ENCODE measurements at regions not wholly inside any gene's neighbourhood (a gene's known extent, or its start where the extent isn't known, plus 50 kb on each side); places are given as distances from the start of the nearest gene placed in this dataset.

DNA sequence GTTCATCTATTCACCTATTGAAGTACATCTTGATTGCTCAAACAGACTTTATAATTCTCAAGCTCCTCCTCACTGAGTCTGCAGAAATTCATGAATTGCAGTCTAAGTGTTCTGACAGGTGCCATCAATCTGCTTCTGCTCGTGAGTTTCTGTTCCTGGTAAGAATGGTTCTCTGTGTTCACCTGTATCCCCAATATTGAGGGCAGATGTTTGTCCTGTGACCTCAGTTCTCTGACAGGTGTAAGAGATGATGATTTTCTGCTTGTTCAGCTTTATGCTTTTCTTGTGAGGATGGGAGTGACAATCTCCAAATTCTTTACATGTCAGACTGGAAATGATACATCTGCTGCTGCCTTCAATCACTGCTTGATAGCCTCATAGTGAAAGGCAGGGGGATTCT, 736.9 kb upstream of the COBL start:
- no peak for DNase-seq (ENCODE audit: low read depth)

DNA sequence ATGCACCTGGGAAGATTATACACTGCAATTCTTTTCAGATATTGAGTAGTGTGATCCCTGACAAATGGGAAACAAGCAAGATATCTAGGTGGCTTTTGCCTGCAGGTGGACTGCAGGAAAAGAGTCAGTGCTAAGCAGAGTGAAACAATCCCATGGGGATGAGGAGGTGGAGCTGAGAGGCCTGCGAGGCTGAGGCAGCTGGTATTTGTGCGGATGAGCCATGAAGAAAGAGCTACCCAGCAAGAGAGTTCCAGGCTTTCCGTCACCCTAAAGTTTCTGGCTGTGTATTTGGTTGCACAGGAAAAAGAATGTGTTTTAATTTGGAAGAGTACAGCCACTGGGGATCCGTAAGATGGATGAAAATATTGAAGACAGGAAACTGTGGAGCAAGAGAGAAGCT, 714.1 kb upstream of the COBL start:
- DNase-seq (ENCODE audit: low read depth): no peak

DNA sequence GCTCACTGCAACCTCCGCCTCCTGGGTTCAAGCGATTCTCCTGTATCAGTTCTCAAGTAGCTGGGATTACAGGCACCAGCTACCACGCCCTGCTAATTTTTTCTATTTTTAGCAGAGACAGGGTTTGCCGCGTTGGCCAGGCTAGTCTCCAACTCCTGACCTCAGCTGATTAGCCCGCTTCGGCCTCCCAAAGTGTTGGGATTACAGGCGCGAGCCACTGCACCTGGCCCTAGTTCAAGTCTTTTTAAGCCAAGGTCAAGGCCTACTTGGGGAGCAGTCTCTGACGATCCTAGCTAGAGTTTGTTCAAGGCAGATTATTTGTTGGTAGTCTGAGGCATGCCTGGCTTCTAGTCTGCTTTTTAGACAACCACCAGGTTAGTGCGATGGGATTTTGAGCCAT, 709.5 kb upstream of the COBL start:
- DNase-seq (ENCODE audit: low read depth): no peak

DNA sequence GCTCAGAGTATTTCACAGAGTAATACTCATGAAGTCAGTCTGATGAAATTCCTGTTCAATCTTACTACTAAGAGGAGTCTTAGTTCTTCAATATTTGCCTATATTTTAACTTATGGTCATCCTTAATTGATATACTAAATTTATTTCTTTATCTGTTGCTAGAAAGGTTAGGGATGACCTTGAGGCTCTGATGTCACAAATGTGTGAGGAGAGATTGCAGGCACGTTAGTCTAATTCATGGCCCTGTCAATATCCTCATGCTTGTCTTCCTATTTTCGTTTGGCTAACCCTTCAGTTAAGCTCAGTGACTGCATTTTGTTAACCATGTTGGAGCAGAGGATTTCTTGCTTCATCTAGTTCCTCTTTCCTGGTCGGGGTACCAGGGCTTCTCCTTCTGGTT, 704.7 kb upstream of the COBL start:
- DNase-seq (ENCODE audit: low read depth): no peak

DNA sequence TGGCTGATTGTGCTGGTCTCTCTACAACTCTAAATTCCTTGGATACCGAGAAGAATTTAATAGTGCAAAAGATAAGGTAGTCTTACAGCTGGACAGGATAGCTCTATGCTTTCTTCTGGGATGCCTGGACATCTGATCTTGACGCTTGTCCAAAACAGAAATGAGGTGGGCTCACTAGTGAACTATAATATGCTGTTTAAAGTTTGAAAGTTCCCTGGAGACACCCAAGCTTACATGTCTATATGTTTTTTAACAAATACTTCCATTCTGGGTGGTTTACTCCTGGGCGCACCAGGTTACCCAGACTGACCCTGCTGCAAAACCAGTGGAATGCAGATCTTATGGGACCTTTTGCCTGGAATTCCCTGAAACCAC, 702.1 kb upstream of the COBL start:
- DNase-seq (ENCODE audit: low read depth): no peak

DNA sequence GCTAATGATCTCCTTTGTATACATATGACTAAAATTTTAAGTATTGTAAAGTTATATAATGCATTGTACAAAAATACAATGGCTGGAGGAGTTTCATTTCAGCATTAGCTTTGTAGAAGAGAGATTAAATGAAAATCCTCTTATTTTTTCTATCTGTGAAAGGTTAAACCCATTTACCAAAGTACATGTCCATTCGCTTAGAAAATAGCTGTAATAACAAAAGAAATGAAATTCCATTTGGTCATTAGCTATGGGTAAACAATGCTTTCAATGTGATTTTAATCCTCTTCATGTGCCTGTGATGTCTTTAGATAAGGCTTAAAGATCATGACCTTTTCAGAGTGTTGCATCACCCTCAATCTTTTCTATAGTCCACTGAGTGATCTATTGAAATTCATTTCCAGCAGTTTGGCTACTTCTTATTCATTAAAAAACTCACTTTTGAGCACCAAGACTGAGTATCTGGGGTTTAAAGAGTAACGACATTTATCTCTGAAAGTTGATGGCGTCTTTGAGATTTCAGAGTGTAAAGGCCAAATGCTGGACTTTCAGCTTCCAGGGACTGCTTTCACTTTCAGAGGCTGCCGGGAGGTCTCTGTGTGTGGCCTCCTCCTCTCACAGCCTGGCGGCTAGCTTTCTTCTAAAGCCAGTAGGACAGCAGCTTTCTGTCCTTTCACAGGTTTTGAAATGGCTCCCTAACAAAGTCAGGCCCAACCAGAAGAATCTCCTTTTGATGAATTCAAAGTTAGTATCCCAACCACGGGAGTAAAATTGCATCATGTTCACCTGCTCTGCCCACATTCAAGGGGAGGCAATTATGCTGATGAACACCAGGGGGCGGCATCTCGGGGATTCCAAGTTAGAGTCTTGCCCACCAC, 701.4 kb upstream of the COBL start:
- DNase-seq (ENCODE audit: low read depth): no peak

DNA sequence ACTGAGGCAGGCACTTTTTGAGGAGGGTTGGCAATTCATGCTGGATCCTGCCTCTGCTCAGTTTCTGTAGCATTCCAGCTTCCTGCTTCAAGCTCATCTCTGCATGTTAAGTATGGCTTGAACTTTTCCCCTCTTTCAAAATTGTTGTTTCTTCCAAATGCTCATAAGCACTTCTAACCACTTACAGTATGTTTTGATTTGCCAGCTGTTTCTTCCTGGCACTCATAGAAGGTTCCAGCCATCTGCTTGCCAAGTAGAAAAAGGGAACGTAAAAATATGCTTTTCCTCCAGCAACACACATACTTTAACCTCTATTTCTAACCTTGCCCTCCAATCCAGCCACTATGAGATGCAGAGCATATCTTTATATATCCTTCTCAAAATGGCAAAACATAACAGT, 692.6 kb upstream of the COBL start:
- DNase-seq (ENCODE audit: low read depth): no peak

DNA sequence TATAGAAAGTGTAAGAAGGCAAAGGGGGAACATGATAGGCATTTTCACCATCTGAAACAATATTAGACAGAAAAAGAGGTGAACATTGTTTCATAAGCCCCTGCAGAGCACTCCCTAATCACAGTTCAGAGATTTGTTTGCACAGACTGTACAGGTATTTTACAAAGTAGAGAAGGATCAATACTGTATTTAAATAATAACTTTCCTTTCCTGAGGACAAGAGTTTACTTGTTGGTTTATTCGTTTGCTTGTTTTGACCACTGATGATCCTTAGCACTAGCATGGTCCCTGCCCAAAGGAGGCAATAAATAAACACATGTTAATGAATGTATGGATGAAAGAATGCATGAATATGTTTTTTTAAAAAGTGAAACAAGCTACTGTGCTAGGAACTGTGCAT, 690.1 kb upstream of the COBL start:
- DNase-seq (ENCODE audit: low read depth): no peak

DNA sequence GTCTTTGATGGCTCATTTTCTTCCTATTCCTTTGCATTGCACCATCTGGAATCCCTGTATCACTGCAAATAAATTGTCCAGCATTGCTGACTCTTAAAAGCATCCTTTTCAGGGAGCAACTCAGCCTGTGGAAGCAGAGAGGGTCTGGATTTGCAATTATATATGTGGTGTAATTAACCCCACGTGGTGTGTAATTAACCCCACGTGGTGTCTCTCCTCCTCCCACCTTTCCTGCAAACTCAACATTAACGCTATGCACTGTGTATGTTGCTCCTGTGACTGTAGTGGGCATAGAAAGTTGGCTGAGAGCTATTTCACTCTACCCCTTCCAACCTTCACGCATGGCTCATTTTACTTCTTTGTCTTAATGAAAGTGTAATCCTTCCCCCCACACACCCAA, 689.0 kb upstream of the COBL start:
- no peak for DNase-seq (ENCODE audit: low read depth)

DNA sequence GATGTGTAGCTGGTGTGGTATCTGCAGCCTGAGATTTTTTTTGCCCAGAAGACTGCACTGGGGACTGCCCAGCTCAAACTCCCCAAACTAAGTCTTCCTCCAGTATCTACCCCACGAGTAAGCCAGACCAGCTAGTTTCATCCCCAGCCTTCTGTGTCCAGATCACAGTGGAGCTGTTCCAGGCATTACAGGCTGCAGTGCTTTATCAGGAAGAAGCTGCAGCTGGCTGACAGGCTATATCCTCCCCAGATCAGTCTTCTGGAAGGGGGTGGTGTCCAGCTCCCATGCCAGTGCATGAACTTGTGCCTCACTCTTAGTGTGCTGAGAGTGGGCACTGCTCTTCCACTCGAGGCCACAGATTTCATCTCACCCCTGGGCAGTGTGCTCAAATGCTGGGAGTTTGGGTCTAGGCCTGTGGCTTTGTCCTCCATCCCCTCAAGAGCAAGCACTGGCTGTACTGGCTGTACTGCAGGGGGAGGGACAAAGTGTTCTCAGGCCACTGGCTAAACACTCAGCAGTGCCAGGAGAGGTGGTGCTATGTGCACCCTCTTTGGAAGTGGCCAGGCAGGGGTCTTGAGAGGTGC, 679.1 kb upstream of the COBL start:
- DNase-seq (ENCODE audit: low read depth): no peak

DNA sequence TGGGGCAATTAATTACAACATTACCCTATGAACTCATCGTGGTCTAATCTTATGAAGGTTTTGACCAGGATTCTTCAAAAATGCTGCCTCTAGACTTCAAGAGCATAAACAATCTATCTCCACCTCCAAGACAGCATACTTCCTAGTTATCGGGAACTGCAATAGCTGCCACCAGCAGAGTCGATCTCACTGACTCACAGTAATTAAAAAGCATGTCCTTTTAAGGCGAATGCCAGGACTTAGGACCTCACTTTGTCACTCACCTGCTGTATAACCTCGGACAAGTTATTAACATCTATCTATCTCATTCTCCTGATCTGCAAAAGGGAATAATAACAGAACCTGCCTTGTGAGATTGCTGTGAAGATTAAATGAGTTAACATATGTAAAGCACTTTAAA, 666.0 kb upstream of the COBL start:
- no peak for DNase-seq (ENCODE audit: low read depth)

DNA sequence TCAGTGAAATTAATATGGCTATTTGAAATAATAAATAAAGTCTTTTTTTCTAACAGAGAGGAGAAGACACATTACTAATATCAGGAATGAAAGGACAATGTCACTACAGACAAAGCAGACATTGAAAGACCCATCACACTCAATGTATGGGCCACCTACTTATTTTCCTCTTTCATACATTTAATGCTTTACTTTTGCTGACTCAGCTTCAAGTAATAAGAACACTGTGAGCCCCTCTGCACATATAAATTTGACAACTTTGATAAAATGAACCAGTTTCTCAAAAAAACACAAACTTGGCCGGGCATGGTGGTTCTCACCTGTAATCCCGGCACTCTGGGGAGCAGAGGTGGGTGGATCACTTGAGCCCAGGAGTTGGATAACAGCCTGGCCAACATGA, 664.2 kb upstream of the COBL start:
- no peak for DNase-seq (ENCODE audit: low read depth)

DNA sequence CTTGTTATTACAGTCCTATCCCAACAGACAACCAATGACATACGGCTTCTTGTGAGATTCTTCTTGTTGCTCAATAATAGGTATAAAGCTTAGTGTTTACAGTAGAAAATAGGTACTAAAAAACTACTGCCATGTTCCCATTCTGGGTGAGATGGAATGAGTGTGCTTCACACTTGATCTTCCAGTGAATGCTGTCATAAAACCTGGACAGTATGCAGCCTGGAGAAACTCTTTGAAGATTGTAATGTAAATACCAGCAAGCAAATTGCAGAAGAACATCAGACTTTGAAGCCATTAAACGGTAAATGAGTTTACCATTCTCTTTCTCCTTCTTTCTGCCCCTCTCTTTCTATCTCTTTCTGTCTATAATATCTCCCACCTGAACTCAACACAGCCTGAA, 663.7 kb upstream of the COBL start:
- DNase-seq (ENCODE audit: low read depth): no peak

DNA sequence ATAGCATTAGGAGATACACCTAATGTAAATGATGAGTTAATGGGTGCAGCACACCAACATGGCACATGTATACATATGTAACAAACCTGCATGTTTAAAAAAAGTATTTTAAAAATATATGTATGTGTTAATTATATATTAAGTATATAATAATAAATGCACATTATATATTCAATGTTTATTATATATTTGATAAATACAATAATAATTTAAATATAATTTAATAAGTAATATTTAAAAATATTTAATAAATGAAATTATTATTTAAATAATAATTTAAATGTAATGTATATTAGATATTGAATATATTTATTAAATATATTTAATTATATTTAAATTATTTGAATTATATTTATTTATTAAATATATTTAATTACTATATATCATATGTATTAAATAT, 661.3 kb upstream of the COBL start:
- no peak for DNase-seq (ENCODE audit: low read depth)

DNA sequence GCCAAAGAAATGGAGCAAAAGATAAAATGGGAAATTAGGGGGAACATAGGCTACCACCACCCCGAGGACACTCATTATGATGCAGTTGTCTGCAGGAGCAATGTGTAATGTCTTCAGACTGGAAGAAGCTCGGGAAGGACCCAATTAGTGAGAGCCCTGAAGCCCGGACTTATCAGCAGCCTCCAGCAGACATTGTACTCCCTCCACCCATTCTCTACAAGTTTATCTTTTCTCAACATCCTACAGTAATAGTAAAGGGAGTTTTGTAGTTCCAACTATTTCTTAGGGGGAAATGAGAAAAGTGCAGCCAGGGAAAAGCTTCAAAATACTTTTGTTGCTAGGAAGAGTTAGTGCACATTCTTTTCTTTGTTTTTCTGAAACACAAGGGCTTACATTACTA, 657.3 kb upstream of the COBL start:
- no peak for DNase-seq (ENCODE audit: low read depth)

DNA sequence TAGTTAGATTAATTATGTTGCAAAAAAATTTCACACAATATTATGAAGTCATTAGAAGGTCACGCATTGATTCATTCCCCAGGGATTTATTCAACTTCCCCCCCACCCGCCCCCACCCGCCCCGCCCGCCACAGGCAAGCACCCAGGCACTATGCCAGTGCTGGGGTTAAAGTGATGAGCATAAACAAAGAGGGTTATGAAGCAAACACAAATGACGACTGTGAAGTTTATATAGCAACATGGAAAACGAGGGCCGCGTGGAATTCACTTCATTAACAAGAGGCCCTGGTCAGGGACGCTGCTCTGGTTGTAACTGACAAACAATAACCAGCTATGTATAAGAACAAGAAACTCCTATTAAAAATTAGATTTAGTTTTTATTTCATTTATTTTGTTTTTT, 656.5 kb upstream of the COBL start:
- DNase-seq (ENCODE audit: low read depth): no peak

DNA sequence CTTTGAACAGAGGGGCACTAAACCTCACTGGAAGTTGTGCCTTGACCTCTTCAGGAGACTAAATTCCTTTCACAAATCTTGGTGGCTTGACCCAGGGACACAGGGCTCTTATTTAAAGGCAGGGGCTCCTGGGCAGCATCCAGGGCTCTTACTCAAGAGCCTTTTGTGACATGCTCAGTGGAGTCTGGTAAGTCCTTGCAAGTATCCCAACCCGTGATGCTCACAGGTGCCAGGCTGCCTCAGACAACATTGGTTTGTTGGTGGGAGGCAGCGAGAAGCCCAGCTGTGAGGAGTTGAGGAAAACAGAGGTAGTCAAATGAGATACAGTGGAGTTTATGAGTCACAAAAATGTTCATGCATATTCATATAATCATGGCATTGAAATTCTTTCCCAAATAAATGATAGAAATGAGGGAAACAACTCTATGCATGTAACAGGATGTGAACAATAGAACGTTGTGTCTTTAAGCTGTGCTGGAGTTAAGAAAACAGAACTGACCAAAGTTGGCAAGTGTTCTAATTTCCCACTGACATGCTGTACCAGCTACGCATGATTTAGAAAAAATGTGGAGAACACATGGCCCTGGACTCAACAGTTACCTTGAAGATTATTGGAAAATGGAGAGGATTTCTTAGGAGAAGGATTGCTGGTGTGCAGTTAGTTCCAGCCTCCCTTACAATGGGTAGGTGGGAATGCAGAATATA, 654.5 kb upstream of the COBL start:
- DNase-seq (ENCODE audit: low read depth): no peak

DNA sequence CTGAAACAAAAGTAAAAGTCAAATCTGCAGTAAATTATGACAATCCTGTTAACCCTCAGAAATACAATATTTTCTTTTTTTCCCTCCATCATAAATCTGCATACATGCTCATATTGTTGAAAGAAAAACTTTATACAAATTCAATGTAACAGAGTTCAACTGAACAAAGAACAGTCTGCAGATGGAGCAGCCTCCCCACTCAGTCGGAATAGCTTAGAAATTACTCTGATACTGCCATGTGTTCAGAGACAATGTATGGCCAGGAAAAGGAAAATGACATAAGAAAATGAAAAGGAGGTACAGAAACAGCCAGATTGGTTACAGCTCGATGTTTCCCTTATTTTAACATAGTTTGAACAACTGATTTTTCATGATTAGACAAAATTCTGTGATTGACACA, 651.9 kb upstream of the COBL start:
- no peak for DNase-seq (ENCODE audit: low read depth)

DNA sequence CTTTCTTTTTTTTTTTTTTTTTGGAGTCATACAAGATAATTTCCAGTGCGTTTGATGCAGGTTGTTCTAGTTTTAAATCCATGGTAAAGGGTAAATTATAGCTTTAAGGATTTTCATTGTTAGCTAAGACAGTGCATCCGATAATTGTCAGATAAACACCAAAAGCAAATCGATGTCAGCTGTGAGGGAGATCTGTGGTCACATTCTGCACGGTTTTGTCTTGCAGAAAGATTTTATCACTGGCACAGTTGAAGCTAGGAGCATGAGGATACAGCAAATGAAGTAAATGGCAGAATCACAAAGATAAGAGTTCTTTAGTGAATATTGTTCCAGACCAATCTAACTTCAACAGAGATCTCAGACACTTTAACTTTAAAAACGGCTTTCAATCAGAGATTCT, 648.8 kb upstream of the COBL start:
- no peak for DNase-seq (ENCODE audit: low read depth)

DNA sequence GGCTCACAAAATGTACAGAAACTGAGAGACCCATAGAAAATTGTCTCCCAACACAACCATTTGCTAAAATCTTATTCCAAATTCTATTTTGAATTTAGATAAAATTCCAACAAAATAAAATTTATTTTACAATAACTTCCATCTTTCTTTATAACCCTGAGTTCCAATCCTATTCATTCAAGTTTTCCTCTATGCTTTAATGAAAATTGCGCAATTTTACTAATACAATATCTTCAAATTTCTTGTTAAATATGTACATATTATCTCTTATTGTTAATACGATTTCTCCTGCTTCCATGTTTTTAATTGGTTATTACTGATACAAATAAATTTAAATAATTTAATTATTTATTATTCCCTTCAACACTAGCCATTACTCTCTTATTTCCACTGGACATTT, 645.2 kb upstream of the COBL start:
- no peak for DNase-seq (ENCODE audit: low read depth)

DNA sequence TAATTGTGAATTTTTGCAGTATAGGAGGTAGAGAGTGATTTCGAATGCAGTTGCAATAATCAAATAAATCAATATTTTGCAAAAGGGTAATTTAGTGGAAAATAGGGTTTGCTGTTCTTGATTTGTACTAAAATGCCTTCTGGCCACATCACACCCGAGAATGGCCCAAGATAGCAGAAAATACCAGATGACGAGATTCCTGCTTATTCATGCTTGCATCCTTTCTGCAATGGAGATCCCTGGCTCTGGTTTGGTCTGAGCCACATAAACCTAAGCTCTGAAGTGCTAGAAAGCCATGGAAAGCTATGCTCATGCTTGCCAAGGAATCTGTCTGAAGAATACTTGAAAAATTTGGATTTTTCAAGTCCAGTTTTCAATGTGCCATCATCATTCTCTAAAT, 634.2 kb upstream of the COBL start:
- DNase-seq (ENCODE audit: low read depth): no peak

DNA sequence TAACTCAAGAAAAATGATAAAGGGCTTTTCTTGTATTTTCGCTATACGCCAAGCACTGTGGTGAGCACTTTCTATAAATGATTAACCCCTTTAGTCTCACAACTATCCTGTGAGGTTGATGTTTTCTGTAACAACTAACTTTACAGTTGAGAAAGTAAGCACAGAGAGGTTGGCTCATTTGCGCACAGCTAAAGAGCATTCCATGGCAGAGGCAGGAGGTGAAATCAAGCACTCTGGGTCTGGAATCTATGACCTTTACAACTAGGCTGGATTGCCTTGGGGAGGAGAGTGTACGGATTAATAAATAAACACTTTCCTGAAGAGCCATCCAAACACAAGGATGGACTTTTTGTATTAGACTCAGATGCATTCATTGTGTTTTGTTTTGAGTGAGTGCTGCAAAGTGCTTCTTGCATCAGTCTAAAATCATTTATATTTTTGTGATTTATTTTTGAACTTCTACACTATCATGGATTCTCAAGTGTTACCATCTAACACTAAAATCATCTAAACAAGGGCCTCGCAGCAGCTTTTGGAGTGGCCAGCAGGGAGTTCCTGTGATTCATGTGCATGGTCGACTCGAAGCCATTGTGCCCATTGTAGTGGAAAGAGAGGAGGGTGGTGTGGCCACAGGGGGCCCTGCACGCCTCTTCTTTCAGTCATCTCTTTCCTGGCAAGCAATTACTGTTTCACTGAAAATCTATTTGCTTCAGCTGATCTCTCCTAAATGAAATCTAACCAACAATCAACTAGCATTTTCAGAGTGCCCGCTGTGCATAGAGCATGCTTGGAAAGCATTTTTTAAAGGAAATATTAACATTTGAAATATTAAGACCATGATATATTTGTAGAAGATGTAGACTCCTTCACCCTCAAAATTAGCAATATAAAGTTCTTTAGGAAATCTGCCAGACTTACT, 633.4 kb upstream of the COBL start:
- no peak for DNase-seq (ENCODE audit: low read depth)
